GM12878 (cell line): ENCODE measurements at regions not wholly inside any gene's neighbourhood (a gene's known extent, or its start where the extent isn't known, plus 50 kb on each side); places are given as distances from the start of the nearest gene placed in this dataset.

ENCODE experiments used
- CTCF ChIP-seq, 3 experiments: IDR thresholded peaks in 2 of 3; conservative IDR thresholded peaks in 1 of 3; 2 replicates each; pipeline ENCODE4 v1.5.1; 2011; ENCODE audit warnings: low read depth in 3 of 3, low read length in 3 of 3, mild to moderate bottlenecking in 3 of 3, control low read depth in 2 of 3, moderate library complexity in 2 of 3, inconsistent platforms in 1 of 3, mixed read lengths in 1 of 3; ENCODE audit not compliant: control insufficient read depth in 2 of 3, insufficient read depth in 1 of 3; ENCODE audit errors: extremely low read depth in 1 of 3
- JUNB ChIP-seq: IDR thresholded peaks from 2 replicates; pipeline ENCODE4 v1.6.1; 2016; ENCODE audit warnings: antibody characterized with exemption, mild to moderate bottlenecking
- POLR2A ChIP-seq: IDR thresholded peaks from 2 replicates; pipeline ENCODE4 v1.6.1; 2011; ENCODE audit warnings: low read depth, mild to moderate bottlenecking, low read length
- TF ChIP-seq, protein P1 (sequence below): fragments of 150-350 bp; IDR thresholded peaks from 2 replicates; pipeline ENCODE4 v1.6.1; 2016; ENCODE audit warnings: low read depth, low read length

DNA sequence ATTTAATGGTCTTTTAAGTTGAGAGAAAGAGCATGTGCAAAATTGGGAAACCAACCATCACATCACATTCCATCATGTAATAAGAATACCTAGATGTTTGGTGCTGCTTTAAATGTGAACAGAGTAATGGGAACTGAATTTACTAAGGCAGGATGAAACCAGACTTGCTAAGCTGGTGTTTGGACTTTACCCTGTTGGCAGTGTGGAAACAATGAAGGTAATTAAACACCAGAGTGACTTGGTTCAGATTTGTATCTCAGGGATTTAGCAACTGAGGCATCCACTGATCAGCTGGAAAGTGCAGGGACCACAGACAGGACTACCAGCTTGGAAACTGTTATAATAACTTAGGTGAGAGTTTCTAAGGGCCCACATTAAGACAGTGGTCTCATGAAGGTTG lies 263.4 kb downstream of the OLFM3 start:
- TF ChIP-seq JUNB, result no peak
- TF ChIP-seq, protein P1, sequence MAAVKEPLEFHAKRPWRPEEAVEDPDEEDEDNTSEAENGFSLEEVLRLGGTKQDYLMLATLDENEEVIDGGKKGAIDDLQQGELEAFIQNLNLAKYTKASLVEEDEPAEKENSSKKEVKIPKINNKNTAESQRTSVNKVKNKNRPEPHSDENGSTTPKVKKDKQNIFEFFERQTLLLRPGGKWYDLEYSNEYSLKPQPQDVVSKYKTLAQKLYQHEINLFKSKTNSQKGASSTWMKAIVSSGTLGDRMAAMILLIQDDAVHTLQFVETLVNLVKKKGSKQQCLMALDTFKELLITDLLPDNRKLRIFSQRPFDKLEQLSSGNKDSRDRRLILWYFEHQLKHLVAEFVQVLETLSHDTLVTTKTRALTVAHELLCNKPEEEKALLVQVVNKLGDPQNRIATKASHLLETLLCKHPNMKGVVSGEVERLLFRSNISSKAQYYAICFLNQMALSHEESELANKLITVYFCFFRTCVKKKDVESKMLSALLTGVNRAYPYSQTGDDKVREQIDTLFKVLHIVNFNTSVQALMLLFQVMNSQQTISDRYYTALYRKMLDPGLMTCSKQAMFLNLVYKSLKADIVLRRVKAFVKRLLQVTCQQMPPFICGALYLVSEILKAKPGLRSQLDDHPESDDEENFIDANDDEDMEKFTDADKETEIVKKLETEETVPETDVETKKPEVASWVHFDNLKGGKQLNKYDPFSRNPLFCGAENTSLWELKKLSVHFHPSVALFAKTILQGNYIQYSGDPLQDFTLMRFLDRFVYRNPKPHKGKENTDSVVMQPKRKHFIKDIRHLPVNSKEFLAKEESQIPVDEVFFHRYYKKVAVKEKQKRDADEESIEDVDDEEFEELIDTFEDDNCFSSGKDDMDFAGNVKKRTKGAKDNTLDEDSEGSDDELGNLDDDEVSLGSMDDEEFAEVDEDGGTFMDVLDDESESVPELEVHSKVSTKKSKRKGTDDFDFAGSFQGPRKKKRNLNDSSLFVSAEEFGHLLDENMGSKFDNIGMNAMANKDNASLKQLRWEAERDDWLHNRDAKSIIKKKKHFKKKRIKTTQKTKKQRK, result no peak
- TF ChIP-seq POLR2A, result no peak
- no peak for TF ChIP-seq CTCF (IDR thresholded peaks at IDR 0.05 in 2 of 3, conservative IDR thresholded peaks at IDR 0.05 in 1 of 3; ENCODE audit: control insufficient read depth in 2 of 3, extremely low read depth in 1 of 3, insufficient read depth in 1 of 3, low read depth in 3 of 3, low read length in 3 of 3)
